SU-DHL-6 (cell line): ENCODE measurements at regions not wholly inside any gene's neighbourhood (a gene's known extent, or its start where the extent isn't known, plus 50 kb on each side); places are given as distances from the start of the nearest gene placed in this dataset.

Experiments
- H2AFZ ChIP-seq: fragments of 200-600 bp; sonication (generic); 2 replicates; pipeline ENCODE4 v1.6.1; 2014; ENCODE audit warnings: low read depth, mild to moderate bottlenecking, moderate library complexity, mixed read lengths, antibody characterized with exemption, low read length; ENCODE audit not compliant: severe bottlenecking
- H3F3A ChIP-seq: fragments of 200-600 bp; shearing (Covaris generic); 2 replicates; pipeline ENCODE4 v1.6.0; 2016; ENCODE audit warnings: antibody characterized with exemption, mild to moderate bottlenecking; ENCODE audit not compliant: insufficient read depth
- H3K27ac ChIP-seq: fragments of 200-600 bp; sonication (generic); 2 replicates; pipeline ENCODE4 v1.5.1; 2016; ENCODE audit warnings: low read depth, mild to moderate bottlenecking, low read length, moderate library complexity, mixed read lengths
- H3K27me3 ChIP-seq: fragments of 200-600 bp; sonication (generic), shearing (Covaris generic); 2 replicates; pipeline ENCODE4 v1.6.0; 2014; ENCODE audit warnings: mild to moderate bottlenecking, low read length
- H3K36me3 ChIP-seq: fragments of 200-600 bp; sonication (generic); 2 replicates; pipeline ENCODE4 v1.6.1; 2014; ENCODE audit warnings: mild to moderate bottlenecking, low read length, mixed read lengths
- H3K4me2 ChIP-seq: fragments of 300-600, 200-600 bp; shearing (Covaris generic), sonication (generic); 2 replicates; pipeline ENCODE4 v1.6.0; 2014; ENCODE audit warnings: low read length, low read depth, mild to moderate bottlenecking; ENCODE audit not compliant: poor library complexity, severe bottlenecking
- H3K4me3 ChIP-seq: fragments of 200-600 bp; sonication (generic); 2 replicates; pipeline ENCODE4 v1.5.1; 2014; ENCODE audit warnings: antibody characterized with exemption, low read length, mild to moderate bottlenecking, mixed read lengths; ENCODE audit not compliant: insufficient read depth, poor library complexity, severe bottlenecking
- H3K79me2 ChIP-seq: fragments of 200-600 bp; sonication (generic); 2 replicates; pipeline ENCODE4 v1.6.1; 2014; ENCODE audit warnings: mild to moderate bottlenecking, low read length, moderate library complexity; ENCODE audit not compliant: insufficient read depth
- H3K9ac ChIP-seq: fragments of 200-600 bp; sonication (generic); 2 replicates; pipeline ENCODE4 v1.7.0; 2014; ENCODE audit warnings: mild to moderate bottlenecking, low read length
- H3K9me2 ChIP-seq: fragments of 200-600 bp; sonication (generic); replicated peaks from 2 replicates; pipeline ENCODE4 v1.6.1; 2014; ENCODE audit warnings: low read length; ENCODE audit not compliant: insufficient read depth
- H3K9me3 ChIP-seq: fragments of 200-600 bp; sonication (generic); 2 replicates; pipeline ENCODE4 v1.6.1; 2014; ENCODE audit warnings: low read length, mixed read lengths; ENCODE audit not compliant: insufficient read depth
- H4K20me1 ChIP-seq: fragments of 200-600 bp; sonication (generic); 2 replicates; pipeline ENCODE4 v1.6.1; 2014; ENCODE audit warnings: low read depth, mild to moderate bottlenecking, antibody characterized with exemption, low read length, moderate library complexity, mixed read lengths
- CTCF ChIP-seq: fragments of 200-600 bp; sonication (generic); IDR thresholded peaks from one replicate; pipeline ENCODE4 v1.5.1; 2017; ENCODE audit warnings: antibody characterized with exemption, mild to moderate bottlenecking, low read length, moderate library complexity; ENCODE audit not compliant: insufficient read depth, poor library complexity, severe bottlenecking
- EZH2phosphoT487 ChIP-seq: fragments of 200-600 bp; sonication (generic), shearing (Covaris generic); conservative IDR thresholded peaks from 2 replicates; pipeline ENCODE4 v1.6.1; 2018; ENCODE audit warnings: mild to moderate bottlenecking, antibody characterized with exemption, low read length, moderate library complexity, mixed read lengths

- Histone ChIP-seq H3K9me3 (no peaks in the 10 kb centered on the region), H3K9ac (no peak overlapping the region), H3F3A (no peaks in the 10 kb centered on the region), H3K4me2 (no peak overlapping the region), H3K27ac (no peak overlapping the region), H3K9me2 (no peaks in the 10 kb centered on the region), H3K27me3 (no peaks in the 10 kb centered on the region; the same call in 1 of the 2 replicates), H4K20me1 (no peaks in the 10 kb centered on the region), H3K36me3 (no peaks in the 10 kb centered on the region), H2AFZ (no peak overlapping the region), H3K4me3 (no peak overlapping the region), H3K79me2 (no peaks in the 10 kb centered on the region)
- TF ChIP-seq EZH2phosphoT487 (no peak), CTCF (no peak)
Observed at GRCh38 chr9:16106021-16106571, 553.3 kb downstream of the CCDC171 start.

GRCh38 chr9:16112116-16112515 lies 559.3 kb downstream of the CCDC171 start:
- H3K4me3 ChIP-seq, result no peak overlapping the region
- H3K79me2 ChIP-seq, result no peaks in the 10 kb centered on the region
- TF ChIP-seq EZH2phosphoT487, result no peak
- no peak for TF ChIP-seq CTCF

GRCh38 chr9:16115994-16116393 lies 563.2 kb downstream of the CCDC171 start:
- H3K27ac ChIP-seq, result no peak overlapping the region
- H3K4me2 ChIP-seq, result no peak overlapping the region
- H3K9me3 ChIP-seq, result no peaks in the 10 kb centered on the region
- no peak overlapping the region for H3K4me3 ChIP-seq
- H3K79me2 ChIP-seq, result no peaks in the 10 kb centered on the region
- TF ChIP-seq CTCF (no peak), EZH2phosphoT487 (no peak)
- H2AFZ ChIP-seq, result no peak overlapping the region
- H3K36me3 ChIP-seq, result no peaks in the 10 kb centered on the region
- H3K9ac ChIP-seq, result no peak overlapping the region
- H4K20me1 ChIP-seq, result no peaks in the 10 kb centered on the region
- H3K9me2 ChIP-seq, result no peaks in the 10 kb centered on the region
- no peaks in the 10 kb centered on the region for H3K27me3 ChIP-seq
- no peaks in the 10 kb centered on the region for H3F3A ChIP-seq

More at GRCh38 chr9:16112116-16112515, 559.3 kb downstream of the CCDC171 start:
- Histone ChIP-seq H4K20me1 (no peaks in the 10 kb centered on the region), H3K9me3 (no peaks in the 10 kb centered on the region), H3K4me2 (no peak overlapping the region), H3K9ac (no peak overlapping the region), H2AFZ (no peak overlapping the region), H3K9me2 (no peaks in the 10 kb centered on the region), H3K27ac (no peak overlapping the region), H3K27me3 (no peaks in the 10 kb centered on the region), H3K36me3 (no peaks in the 10 kb centered on the region), H3F3A (no peaks in the 10 kb centered on the region)

GRCh38 chr9:16118043-16118442 lies 565.2 kb downstream of the CCDC171 start:
- TF ChIP-seq EZH2phosphoT487, result no peak
- TF ChIP-seq CTCF, result no peak

More at GRCh38 chr9:16118043-16118442, 565.2 kb downstream of the CCDC171 start:
- no peak overlapping the region for H3K27ac ChIP-seq
- no peak overlapping the region for H3K4me3 ChIP-seq
- no peaks in the 10 kb centered on the region for H4K20me1 ChIP-seq
- H3K9me2 ChIP-seq, result no peaks in the 10 kb centered on the region
- no peak overlapping the region for H2AFZ ChIP-seq
- no peaks in the 10 kb centered on the region for H3K79me2 ChIP-seq
- no peak overlapping the region for H3K9ac ChIP-seq
- no peaks in the 10 kb centered on the region for H3K27me3 ChIP-seq
- no peaks in the 10 kb centered on the region for H3F3A ChIP-seq
- no peaks in the 10 kb centered on the region for H3K9me3 ChIP-seq
- H3K4me2 ChIP-seq, result no peak overlapping the region
- no peaks in the 10 kb centered on the region for H3K36me3 ChIP-seq
